ENCODE measurements at regions not wholly inside any gene's neighbourhood (a gene's known extent, or its start where the extent isn't known, plus 50 kb on each side); places are given as distances from the start of the nearest gene placed in this dataset.
"Not testable (repeated sequence)": the region's sequence is repeated elsewhere in the genome, so short reads cannot be mapped to it uniquely, and the experiment has no call there.

GRCh38 chr2:105536175-105536574, 137.3 kb upstream of the FHL2 start:
- Histone ChIP-seq H3K4me3 (ENCODE audit: control insufficient read depth in 2 of 3, extremely low read depth in 1 of 3, insufficient read depth in 2 of 3, low read depth in 1 of 3, low read length in 3 of 3) (no peak overlapping the region), H3K9ac (ENCODE audit: control insufficient read depth, extremely low read depth, insufficient read depth, low read length) (no peak overlapping the region), H3K4me1 (ENCODE audit: control insufficient read depth, extremely low read depth, insufficient read depth, low read length) (peaks cover 28% of the 10 kb centered on the region), H4K20me1 (ENCODE audit: control insufficient read depth, extremely low read depth, insufficient read depth, low read length) (no peaks in the 10 kb centered on the region), H3K9me1 (ENCODE audit: control insufficient read depth, extremely low read depth, insufficient read depth, low read length) (no peaks in the 10 kb centered on the region), H2AFZ (ENCODE audit: control insufficient read depth, low read length) (no peak overlapping the region), H3K79me2 (ENCODE audit: control insufficient read depth, insufficient read depth, low read length) (no peaks in the 10 kb centered on the region), H3K9me3 (ENCODE audit: control insufficient read depth, low read depth, low read length) (no peaks in the 10 kb centered on the region), H3K27me3 (ENCODE audit: control insufficient read depth, extremely low read depth, insufficient read depth, low read length) (no peaks in the 10 kb centered on the region), H3K4me2 (ENCODE audit: control insufficient read depth, extremely low read depth, insufficient read depth, low read depth, low read length) (no peak overlapping the region), H3K27ac (ENCODE audit: control insufficient read depth, insufficient read depth, low read length) (no peak overlapping the region), H3K36me3 (ENCODE audit: control insufficient read depth in 2 of 2, extremely low read depth in 1 of 2, insufficient read depth in 2 of 2, low read length in 2 of 2) (no peaks in the 10 kb centered on the region)
- dilution Hi-C loops (cut with MboI; ENCODE audit: extremely low pct_ligation_motif_present, low sequenced_read_pairs), result no loop called here
- TF ChIP-seq EZH2 (IDR thresholded peaks at IDR 0.05; ENCODE audit: low read length) (no peak), CTCF (optimal IDR thresholded peaks at IDR 0.05 in 1 of 3, IDR thresholded peaks at IDR 0.05 in 1 of 3, conservative IDR thresholded peaks at IDR 0.05 in 1 of 3; ENCODE audit: extremely low read depth in 1 of 3, insufficient read depth in 2 of 3, low read length in 3 of 3) (no peak)
- FAIRE-seq (no peak), DNase-seq (ENCODE audit: low read depth, low spot score) (no peak)

- H2AFZ ChIP-seq (ENCODE audit: control insufficient read depth, low read length); H3K9me1 ChIP-seq (ENCODE audit: control insufficient read depth, extremely low read depth, insufficient read depth, low read length); H3K9ac ChIP-seq (ENCODE audit: control insufficient read depth, extremely low read depth, insufficient read depth, low read length); H3K9me3 ChIP-seq (ENCODE audit: control insufficient read depth, low read depth, low read length); H3K27me3 ChIP-seq (ENCODE audit: control insufficient read depth, extremely low read depth, insufficient read depth, low read length); H3K36me3 ChIP-seq (ENCODE audit: control insufficient read depth in 2 of 2, extremely low read depth in 1 of 2, insufficient read depth in 2 of 2, low read length in 2 of 2); DNase-seq (ENCODE audit: low read depth, low spot score); H4K20me1 ChIP-seq (ENCODE audit: control insufficient read depth, extremely low read depth, insufficient read depth, low read length); H3K4me3 ChIP-seq (ENCODE audit: control insufficient read depth in 2 of 3, extremely low read depth in 1 of 3, insufficient read depth in 2 of 3, low read depth in 1 of 3, low read length in 3 of 3); H3K79me2 ChIP-seq (ENCODE audit: control insufficient read depth, insufficient read depth, low read length); H3K27ac ChIP-seq (ENCODE audit: control insufficient read depth, insufficient read depth, low read length); FAIRE-seq; dilution Hi-C loops (cut with MboI; ENCODE audit: extremely low pct_ligation_motif_present, low sequenced_read_pairs); H3K4me1 ChIP-seq (ENCODE audit: control insufficient read depth, extremely low read depth, insufficient read depth, low read length); H3K4me2 ChIP-seq (ENCODE audit: control insufficient read depth, extremely low read depth, insufficient read depth, low read depth, low read length): not testable (repeated sequence)
These were observed 130.4 kb upstream of the FHL2 start for GRCh38 chr2:105529258-105529657.

Data from keratinocyte (primary cell).